ENCODE measurements at regions not wholly inside any gene's neighbourhood (a gene's known extent, or its start where the extent isn't known, plus 50 kb on each side); places are given as distances from the start of the nearest gene placed in this dataset.
A peak's percentile ranks its signal among the peaks of the same experiment; 100 is the strongest.

GRCh38 chr12:107402041-107403022, 283.3 kb upstream of the PWP1 start:
- peak; percentile 33 to 38 for DNase-seq (ENCODE audit: low read depth in 2 of 2)

DNA sequence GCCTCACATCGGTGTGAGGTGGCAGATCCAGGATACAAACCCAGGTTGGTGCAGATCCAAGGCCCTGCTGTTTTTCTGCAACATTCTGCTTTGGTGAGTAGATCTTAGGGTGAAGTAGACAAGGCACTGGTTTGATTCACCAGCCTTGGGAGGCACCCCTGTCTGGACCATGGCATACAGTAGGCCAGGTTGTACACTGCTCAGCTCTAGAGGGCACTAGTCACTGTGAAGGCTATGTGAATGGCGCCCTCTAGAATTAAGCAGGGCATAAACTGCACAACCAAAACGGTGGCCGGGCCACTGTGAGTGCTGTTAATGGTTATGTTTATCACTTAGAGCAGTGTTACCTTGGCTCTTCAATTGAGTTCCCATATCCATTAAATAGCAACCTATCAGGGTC, 280.6 kb upstream of the PWP1 start:
- no peak for DNase-seq (ENCODE audit: low read depth in 2 of 2)

DNA sequence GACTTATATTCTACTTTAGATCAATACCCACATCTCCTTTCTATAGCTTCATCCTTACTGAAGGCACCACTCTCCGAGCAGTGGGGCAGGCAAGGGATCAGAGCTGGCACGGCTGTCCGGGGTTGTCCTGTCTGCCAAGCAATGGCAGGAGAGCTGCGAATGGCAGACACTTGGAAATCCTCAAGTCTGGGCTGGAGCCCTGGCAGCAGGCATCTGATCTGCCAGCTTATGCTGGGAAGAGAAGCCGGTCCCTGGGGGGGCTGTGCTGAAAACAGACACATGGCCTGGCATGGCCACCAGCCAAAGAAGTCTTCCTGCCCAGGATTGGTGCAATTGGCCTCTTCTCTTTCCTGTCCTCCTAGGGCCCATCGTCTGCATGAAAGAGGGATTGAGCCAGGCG, 280.2 kb upstream of the PWP1 start:
- no peak for DNase-seq (ENCODE audit: low read depth in 2 of 2)

DNA sequence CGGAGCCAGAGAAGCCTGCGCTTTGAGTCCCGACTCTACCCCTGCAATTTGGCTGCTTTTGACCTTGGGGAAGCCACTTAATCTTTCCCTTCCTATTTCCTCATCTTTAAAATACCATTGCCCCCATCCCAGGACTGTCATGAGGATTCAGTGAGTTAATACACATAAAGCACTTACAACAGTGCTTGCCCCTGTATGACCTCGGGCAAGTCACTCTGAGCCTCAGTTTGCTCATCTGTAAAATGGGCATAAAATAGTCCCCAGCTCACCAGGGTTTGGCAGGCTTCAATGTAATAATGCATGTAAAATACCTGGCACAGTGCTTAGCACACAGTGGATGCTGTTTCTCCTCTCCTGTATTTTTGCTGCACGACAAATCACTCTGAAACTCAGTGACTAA, 278.7 kb upstream of the PWP1 start:
- no peak for DNase-seq (ENCODE audit: low read depth in 2 of 2)

DNA sequence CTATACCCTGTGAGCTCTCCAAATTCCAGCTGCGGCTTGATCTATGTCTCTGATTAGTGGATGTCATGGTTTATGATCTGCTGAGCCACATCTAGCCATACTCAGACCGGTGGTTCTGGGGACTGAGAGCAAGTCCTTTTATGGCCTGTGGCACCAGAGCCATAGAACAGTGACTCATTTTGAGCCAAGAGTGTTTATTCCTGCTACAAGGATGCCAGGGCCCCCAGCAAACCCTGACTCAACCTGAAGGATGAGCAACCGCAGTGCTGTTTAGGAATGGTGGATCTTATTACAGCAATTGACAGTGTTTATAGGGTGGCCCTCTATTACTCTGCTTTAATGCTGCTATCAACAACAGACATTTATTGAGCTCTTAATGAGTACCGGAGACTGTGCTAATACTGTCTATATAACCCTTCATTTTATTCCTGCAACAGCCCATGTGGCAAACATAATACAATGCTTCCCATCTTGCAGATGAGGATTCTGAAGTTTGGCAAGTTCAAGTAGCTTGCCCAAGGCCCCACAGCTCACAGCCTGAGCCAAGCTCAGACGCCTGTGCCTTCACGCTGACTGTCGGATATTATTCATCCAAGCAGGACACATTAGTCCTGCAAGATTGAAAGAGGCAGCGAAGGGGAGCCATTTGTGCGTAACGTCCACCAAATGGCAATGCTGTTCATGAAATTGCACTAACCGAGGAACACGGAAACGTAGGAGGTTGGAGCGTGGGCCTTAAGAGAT, 273.6 kb upstream of the PWP1 start:
- DNase-seq (ENCODE audit: low read depth in 2 of 2), result no peak

DNA sequence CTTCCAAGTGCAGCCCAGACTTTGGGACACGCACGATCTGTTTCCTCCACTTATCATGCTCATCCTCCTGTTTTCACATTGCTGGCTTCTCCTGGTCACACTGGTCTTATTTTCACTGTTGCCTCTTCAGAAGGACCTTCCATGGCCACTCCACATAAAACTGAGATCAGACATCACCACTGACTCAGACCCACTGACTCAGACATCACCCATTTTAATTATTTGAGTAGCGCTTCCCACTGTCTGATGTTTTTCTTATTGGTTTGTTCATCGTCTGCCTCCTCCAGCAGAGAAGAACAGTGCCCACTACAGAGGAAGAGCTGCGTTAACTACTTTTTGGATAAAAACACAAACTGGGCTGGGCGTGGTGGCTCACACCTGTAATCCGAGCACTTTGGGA, 270.5 kb upstream of the PWP1 start:
- no peak for DNase-seq (ENCODE audit: low read depth in 2 of 2)

DNA sequence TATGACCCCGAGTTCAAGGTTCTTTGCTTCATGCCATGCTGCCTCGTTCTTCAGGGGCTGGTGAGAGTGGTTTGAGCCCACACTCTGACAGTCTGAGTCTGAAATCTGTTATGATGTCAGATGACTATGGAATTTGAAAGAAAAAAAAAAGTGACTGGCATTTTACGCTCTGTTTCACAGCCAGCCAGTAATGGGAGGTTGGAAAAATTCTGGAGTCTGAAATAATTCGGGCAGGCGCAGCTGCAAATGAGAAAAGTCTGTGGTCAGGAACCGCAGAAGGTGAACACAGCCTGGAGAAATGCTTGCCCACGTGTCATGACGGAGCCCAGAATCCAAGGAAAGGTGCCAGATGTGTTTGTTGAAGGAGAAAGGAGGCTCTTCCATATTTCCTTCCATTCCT, 269.8 kb upstream of the PWP1 start:
- DNase-seq (ENCODE audit: low read depth in 2 of 2), result no peak

DNA sequence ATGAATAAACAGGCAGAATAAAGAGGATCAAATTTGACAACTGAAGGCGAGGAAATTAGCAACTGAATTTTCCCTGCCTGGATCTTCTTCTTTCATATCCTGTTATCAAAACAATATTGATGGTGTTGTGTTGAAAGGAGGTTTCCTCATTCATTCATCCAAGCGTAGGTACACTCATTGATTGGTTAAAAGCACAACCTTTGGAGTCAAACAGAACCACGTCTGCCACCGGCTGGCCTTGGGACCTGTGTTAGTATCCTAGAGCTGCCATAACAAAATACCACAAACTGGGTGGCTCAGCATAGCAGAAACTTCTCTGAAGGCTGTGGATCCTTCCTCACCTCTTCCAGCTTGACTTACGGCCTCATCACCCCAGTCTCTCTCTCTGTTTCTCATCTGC, 268.6 kb upstream of the PWP1 start:
- DNase-seq (ENCODE audit: low read depth in 2 of 2), result no peak

- no peak for DNase-seq (ENCODE audit: low read depth in 2 of 2)
Measured at GRCh38 chr12:107418981-107419380, 266.6 kb upstream of the PWP1 start.

GRCh38 chr12:107423531-107423930, 262.1 kb upstream of the PWP1 start:
- DNase-seq (ENCODE audit: low read depth in 2 of 2), result no peak

DNA sequence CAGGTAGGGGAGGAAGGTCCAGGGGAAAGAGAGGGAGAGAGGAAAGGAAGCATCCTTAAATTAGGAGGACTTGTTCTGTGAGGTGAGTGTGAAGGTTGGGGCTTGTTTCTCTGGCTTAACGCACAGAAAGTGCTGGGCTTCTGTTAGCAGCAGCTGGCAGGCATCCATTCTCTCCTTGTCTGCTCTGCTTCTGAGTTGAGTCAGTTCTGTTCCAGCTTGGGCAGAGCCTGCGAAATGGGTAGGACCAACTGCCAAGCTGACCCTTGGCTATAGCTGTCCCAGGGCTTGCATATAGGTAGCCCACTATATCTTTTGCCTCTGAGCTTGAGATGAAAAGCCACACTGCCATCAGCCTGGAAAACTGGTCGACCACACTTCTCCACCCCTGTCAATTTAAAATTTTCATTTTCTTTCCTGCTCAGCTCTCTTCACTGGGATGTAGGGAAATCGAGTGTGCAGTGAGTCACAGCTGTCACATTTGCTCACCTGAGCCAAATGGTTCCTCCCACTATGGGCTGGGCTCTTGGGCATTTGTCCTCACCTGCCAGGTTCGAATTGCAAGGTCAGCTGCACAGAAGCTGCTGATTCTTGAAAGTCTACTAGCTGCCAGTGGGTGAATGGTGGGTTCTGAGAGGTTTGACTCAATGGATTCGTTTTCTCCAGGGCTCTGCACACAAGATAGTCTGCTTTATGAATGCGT, 256.4 kb upstream of the PWP1 start:
- no peak for DNase-seq (ENCODE audit: low read depth in 2 of 2)

GRCh38 chr12:107431942-107432341, 253.7 kb upstream of the PWP1 start:
- DNase-seq (ENCODE audit: low read depth in 2 of 2), result no peak

GRCh38 chr12:107435072-107435471, 250.5 kb upstream of the PWP1 start:
- DNase-seq (ENCODE audit: low read depth in 2 of 2), result no peak

DNA sequence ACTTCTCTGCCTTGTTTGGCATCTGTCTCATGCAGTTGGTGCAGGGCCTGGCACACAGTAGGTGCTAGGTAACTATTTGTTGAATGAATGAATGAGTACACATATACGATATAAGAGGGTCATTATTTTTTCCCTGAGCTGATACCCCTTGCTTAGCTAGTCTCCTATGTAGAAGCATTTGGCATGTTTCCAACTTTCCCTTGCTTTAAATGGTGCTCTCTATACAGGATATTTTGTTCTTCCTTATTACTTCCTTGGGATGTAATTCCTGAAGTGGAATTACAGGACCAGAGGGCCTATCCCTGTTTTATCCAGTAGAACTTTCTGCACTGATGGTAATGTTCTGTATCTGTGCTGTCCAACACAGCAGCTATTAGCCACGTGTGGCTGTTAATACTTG, 250.1 kb upstream of the PWP1 start:
- DNase-seq (ENCODE audit: low read depth in 2 of 2), result no peak

GRCh38 chr12:107436376-107436775, 249.2 kb upstream of the PWP1 start:
- DNase-seq (ENCODE audit: low read depth in 2 of 2), result no peak

DNA sequence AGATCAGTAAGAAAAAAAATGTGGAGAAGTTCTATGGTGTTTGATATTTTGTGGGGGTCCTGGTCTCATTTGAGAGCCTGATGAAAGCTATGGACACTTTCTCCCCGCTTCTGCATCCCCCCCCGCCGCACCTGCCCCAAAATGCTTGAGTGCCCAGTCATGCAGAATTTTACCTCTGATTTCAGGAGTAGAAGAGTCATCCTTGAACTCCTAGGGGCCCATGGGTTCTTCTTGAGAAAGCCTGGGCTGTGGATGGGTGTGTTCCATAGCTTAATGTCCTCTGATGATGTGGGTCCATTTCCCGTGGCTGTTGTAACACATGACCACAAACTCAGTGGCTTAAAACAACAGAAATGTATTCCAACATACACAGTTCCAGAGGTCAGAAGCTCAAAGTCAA, 248.8 kb upstream of the PWP1 start:
- DNase-seq (ENCODE audit: low read depth in 2 of 2), result no peak

DNA sequence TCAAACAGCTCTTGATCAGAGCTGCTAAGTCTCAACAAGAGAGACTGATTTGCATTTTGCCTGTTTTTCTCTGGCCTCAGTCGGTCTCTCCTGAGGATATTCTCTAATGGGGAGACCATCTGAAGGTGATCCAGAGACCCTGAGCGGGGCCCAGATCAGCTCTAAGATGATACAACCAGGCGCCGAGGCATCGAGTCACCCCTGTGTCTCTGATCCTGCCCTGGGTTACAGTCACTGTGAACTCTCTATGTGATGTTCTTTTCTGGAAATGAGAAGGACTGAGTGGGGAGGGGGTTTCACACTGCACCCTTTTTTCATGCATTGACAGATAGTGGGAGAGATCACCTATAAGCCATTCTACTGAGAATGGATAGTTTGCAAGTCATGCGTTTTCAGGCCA, 247.6 kb upstream of the PWP1 start:
- no peak for DNase-seq (ENCODE audit: low read depth in 2 of 2)

DNA sequence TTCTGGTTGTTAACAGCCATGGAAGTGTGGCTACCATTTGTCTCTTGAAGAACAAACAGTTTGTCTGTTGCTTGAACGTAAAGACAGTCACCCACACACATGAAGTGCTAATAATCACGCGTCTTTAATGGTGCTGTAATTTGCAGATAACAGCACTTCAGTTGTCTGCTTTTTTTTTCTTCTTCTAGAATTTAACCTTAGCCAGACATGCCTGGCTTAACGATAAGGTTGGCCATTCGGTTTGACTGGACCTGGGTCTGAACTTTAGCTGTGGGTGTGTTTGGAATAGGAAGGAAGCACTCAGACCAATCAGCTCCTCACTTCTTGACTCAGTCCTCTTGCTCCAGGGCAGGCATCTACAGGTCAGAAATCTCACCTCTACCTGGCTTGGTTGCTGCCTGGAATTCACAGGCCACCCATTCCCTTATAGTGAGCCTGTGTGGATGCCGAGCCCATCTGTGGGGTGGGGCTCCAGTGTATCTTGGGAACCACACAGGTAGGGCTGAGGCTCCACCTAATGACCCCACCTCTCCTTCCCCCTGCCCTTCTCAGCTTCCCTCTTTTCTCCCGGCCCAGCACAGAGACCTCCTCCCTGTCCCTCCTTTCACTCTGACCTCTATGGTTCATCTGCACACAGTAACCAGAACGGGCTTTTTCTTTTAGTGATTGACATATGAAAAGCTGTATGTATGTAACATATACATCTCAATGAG, 246.4 kb upstream of the PWP1 start:
- no peak for DNase-seq (ENCODE audit: low read depth in 2 of 2)

DNA sequence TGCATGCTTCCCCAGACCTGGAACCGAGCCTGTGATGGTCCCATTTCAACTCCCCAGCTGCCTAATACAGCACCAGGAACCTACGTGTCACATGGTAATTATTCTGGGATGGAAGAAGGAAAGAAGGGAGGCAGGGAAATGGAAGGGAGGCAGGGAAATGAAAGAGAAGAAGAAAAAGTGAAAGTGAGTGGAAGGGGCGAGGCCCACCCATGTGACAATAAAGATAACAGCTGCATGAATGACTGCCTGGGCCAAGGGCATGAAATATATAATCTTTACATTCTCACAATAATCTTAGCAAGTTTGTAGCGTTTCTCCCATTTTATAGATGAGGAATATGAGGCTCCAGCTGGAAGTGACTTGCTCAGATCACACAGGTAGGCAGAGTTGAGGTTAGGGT, 245.0 kb upstream of the PWP1 start:
- DNase-seq (ENCODE audit: low read depth in 2 of 2), result no peak

DNA sequence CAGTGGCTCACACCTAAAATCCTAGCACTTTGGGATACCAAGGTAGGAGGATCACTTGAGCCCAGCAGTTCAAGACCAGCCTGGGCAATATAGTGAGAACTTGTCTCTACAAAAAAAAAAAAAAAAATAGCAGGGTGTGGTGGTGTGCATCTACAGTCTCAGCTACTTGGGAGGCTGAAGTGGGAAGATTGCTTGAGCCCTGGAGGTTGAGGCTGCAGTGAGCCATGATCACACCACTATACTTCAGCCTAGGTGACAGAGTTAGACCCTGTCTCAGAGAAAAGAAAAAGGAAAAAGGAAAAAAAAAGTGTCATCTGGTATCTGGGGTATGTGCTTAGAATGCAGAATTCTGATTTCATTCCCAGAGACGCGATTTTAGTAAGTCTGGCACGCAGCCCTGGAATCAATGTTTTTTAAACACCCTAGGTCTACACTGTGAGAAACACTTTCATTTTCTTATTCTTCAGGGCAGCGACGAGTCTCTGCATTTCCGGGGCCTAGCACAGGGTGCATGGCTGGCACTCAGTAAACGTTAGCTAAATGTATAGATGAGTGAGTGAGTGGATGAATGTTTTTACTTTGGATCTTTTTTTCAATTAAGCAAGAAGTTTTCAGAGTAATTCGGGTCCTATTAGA, 243.8 kb upstream of the PWP1 start:
- no peak for DNase-seq (ENCODE audit: low read depth in 2 of 2)

- DNase-seq (ENCODE audit: low read depth in 2 of 2), result no peak
Measured at GRCh38 chr12:107442326-107442987, 243.1 kb upstream of the PWP1 start.

All from stimulated activated CD8-positive, alpha-beta memory T cell treated with anti-CD3 and anti-CD28 coated beads, Interleukin-15, amount 100 ng/mL, for 48 hours (primary cell).